HepG2 (cell line): ENCODE measurements at regions not wholly inside any gene's neighbourhood (a gene's known extent, or its start where the extent isn't known, plus 50 kb on each side); places are given as distances from the start of the nearest gene placed in this dataset.

Experiments
- DPF2 ChIP-seq: sonication (generic); formaldehyde crosslinking; IDR thresholded peaks from 2 replicates; pipeline ENCODE4 v1.4.0; 2020; ENCODE audit warnings: mild to moderate bottlenecking, low read depth, missing genetic modification reagents, borderline replicate concordance
- FOSL1 ChIP-seq: sonication (generic); formaldehyde crosslinking; IDR thresholded peaks from 2 replicates; pipeline ENCODE4 v1.9.0; 2021; ENCODE audit warnings: missing genetic modification reagents, borderline replicate concordance
- HNF1A ChIP-seq, 2 experiments: sonication (generic) in 1 of 2; formaldehyde crosslinking in 1 of 2; IDR thresholded peaks; 2 replicates each; pipeline versions ENCODE4 v1.4.0 to v1.6.1; 2016 to 2020; ENCODE audit warnings: borderline replicate concordance in 1 of 2, low read depth in 1 of 2, mild to moderate bottlenecking in 1 of 2, missing genetic modification reagents in 1 of 2
- HOMEZ ChIP-seq: IDR thresholded peaks from 2 replicates; pipeline ENCODE4 v1.6.1; 2016; ENCODE audit warnings: low read depth
- KLF12 ChIP-seq: sonication (generic); formaldehyde crosslinking; IDR thresholded peaks from 2 replicates; pipeline ENCODE4 v1.4.0; 2020; ENCODE audit warnings: missing genetic modification reagents, borderline replicate concordance
- KLF15 ChIP-seq: sonication (generic); formaldehyde crosslinking; IDR thresholded peaks from 2 replicates; pipeline ENCODE4 v1.8.1; 2023; ENCODE audit warnings: borderline replicate concordance, mild to moderate bottlenecking, inconsistent platforms, missing genetic modification reagents, mixed read lengths
- MAFK ChIP-seq, 2 experiments: IDR thresholded peaks in 1 of 2; conservative IDR thresholded peaks in 1 of 2; 2 replicates each; pipeline ENCODE4 v1.6.1; 2011; ENCODE audit warnings: improper control_type of control experiment in 2 of 2, low read length in 2 of 2
- MED1 ChIP-seq: sonication (generic); formaldehyde crosslinking; IDR thresholded peaks from 2 replicates; pipeline ENCODE4 v1.4.0; 2020; ENCODE audit warnings: missing genetic modification reagents
- MXI1 ChIP-seq: IDR thresholded peaks from 3 replicates; pipeline ENCODE4 v1.6.1; 2012; ENCODE audit warnings: low read depth, low read length, inconsistent platforms, borderline replicate concordance
- NCOA2 ChIP-seq: sonication (generic); formaldehyde crosslinking; IDR thresholded peaks from 2 replicates; pipeline ENCODE4 v1.8.0; 2022; ENCODE audit warnings: inconsistent platforms
- PITX1 ChIP-seq: sonication (generic); formaldehyde crosslinking; IDR thresholded peaks from 2 replicates; pipeline ENCODE4 v1.5.1; 2020; ENCODE audit warnings: mild to moderate bottlenecking, missing genetic modification reagents
- PRDM4 ChIP-seq: sonication (generic); formaldehyde crosslinking; IDR thresholded peaks from 2 replicates; pipeline ENCODE4 v1.9.0; 2021; ENCODE audit warnings: missing genetic modification reagents, borderline replicate concordance
- REXO4 ChIP-seq: sonication (generic); formaldehyde crosslinking; IDR thresholded peaks from 2 replicates; pipeline ENCODE4 v1.8.0; 2022; ENCODE audit warnings: missing genetic modification reagents, mild to moderate bottlenecking, borderline replicate concordance
- ZNF160 ChIP-seq: sonication (generic); formaldehyde crosslinking; IDR thresholded peaks from 2 replicates; pipeline ENCODE4 v1.8.0; 2022; ENCODE audit warnings: mild to moderate bottlenecking, inconsistent platforms, missing genetic modification reagents
- ZNF280B ChIP-seq: sonication (generic); formaldehyde crosslinking; IDR thresholded peaks from 2 replicates; pipeline ENCODE4 v1.5.0; 2020; ENCODE audit warnings: missing genetic modification reagents, mild to moderate bottlenecking, borderline replicate concordance
- ZNF335 ChIP-seq: sonication (generic); formaldehyde crosslinking; IDR thresholded peaks from 2 replicates; pipeline ENCODE4 v1.4.0; 2020; ENCODE audit warnings: missing genetic modification reagents

GRCh38 chr7:136194878-136195277 lies 217.7 kb upstream of the MTPN start (continued):
- TF ChIP-seq HNF1A (IDR thresholded peaks at IDR 0.05; ENCODE audit: low read depth): no peak
- TF ChIP-seq HNF1A (CRISPR knock-in tag; IDR thresholded peaks at IDR 0.05; ENCODE audit: borderline replicate concordance): no peak
- TF ChIP-seq PITX1 (CRISPR knock-in tag): no peak
- TF ChIP-seq HOMEZ (CRISPR knock-in tag): no peak
- TF ChIP-seq KLF15 (CRISPR knock-in tag): no peak
- no peak for TF ChIP-seq MXI1
- TF ChIP-seq KLF12: no peak
- no peak for TF ChIP-seq ZNF335 (CRISPR knock-in tag)
- TF ChIP-seq ZNF280B: no peak
- TF ChIP-seq FOSL1 (CRISPR knock-in tag): no peak
- no peak for TF ChIP-seq REXO4 (CRISPR knock-in tag)
- no peak for TF ChIP-seq ZNF160
- TF ChIP-seq DPF2 (CRISPR knock-in tag): no peak
- TF ChIP-seq PRDM4 (CRISPR knock-in tag): no peak
- TF ChIP-seq MAFK (conservative IDR thresholded peaks at IDR 0.05 in 1 of 2, IDR thresholded peaks at IDR 0.05 in 1 of 2; ENCODE audit: low read length in 2 of 2): no peak
- TF ChIP-seq MED1: no peak
- TF ChIP-seq NCOA2: no peak
- TF ChIP-seq, all 625 proteins: peak for 0
